COLO668 (cell line): ENCODE measurements at regions not wholly inside any gene's neighbourhood (a gene's known extent, or its start where the extent isn't known, plus 50 kb on each side); places are given as distances from the start of the nearest gene placed in this dataset.

ENCODE experiments used
- DNase-seq: peaks from one replicate; lab custom pipeline; 2025; ENCODE audit not compliant: unreplicated experiment; lab: John Stamatoyannopoulos, UW

- no peak for DNase-seq
Measured at GRCh38 chr1:83813576-83813975, 185.4 kb downstream of the TTLL7 start.

- no peak for DNase-seq
Measured at GRCh38 chr1:83810144-83810543, 188.8 kb downstream of the TTLL7 start.

- no peak for DNase-seq
Measured at GRCh38 chr1:83808536-83808935, 190.4 kb downstream of the TTLL7 start.

- DNase-seq, result no peak
Measured at GRCh38 chr1:83807821-83808220, 191.1 kb downstream of the TTLL7 start.

- DNase-seq, result no peak
Measured at GRCh38 chr1:83807231-83807630, 191.7 kb downstream of the TTLL7 start.

- no peak for DNase-seq
Measured at GRCh38 chr1:83805921-83806320, 193.0 kb downstream of the TTLL7 start.

GRCh38 chr1:83802460-83803152 lies 196.3 kb downstream of the TTLL7 start:
- no peak for DNase-seq

- no peak for DNase-seq
Measured at GRCh38 chr1:83802023-83802422, 196.9 kb downstream of the TTLL7 start.

GRCh38 chr1:83800066-83800465 lies 198.9 kb downstream of the TTLL7 start:
- no peak for DNase-seq

- DNase-seq, result no peak
Measured at GRCh38 chr1:83799594-83799993, 199.3 kb downstream of the TTLL7 start.

- DNase-seq, result no peak
Measured at GRCh38 chr1:83798965-83799364, 200.0 kb downstream of the TTLL7 start.

GRCh38 chr1:83796409-83796808 lies 202.5 kb downstream of the TTLL7 start:
- DNase-seq, result no peak

GRCh38 chr1:83794384-83794783 lies 204.5 kb downstream of the TTLL7 start:
- no peak for DNase-seq

GRCh38 chr1:83791821-83792437 lies 207.0 kb downstream of the TTLL7 start:
- no peak for DNase-seq

GRCh38 chr1:83790446-83790845 lies 208.5 kb downstream of the TTLL7 start:
- DNase-seq, result no peak

- DNase-seq, result no peak
Measured at GRCh38 chr1:83787246-83787998, 211.5 kb downstream of the TTLL7 start.

GRCh38 chr1:83781667-83782066 lies 217.3 kb downstream of the TTLL7 start:
- no peak for DNase-seq

- DNase-seq, result no peak
Measured at GRCh38 chr1:83779565-83779964, 219.4 kb downstream of the TTLL7 start.

- DNase-seq, result no peak
Measured at GRCh38 chr1:83777758-83778101, 221.2 kb downstream of the TTLL7 start.

- no peak for DNase-seq
Measured at GRCh38 chr1:83776913-83777757, 221.8 kb downstream of the TTLL7 start.

GRCh38 chr1:83775977-83776603 lies 222.8 kb downstream of the TTLL7 start:
- DNase-seq, result no peak
